Fibroblast of villous mesenchyme (primary cell): ENCODE measurements at regions not wholly inside any gene's neighbourhood (a gene's known extent, or its start where the extent isn't known, plus 50 kb on each side); places are given as distances from the start of the nearest gene placed in this dataset.
A peak's percentile ranks its signal among the peaks of the same experiment; 100 is the strongest.
"Not testable (repeated sequence)": the region's sequence is repeated elsewhere in the genome, so short reads cannot be mapped to it uniquely, and the experiment has no call there.

Experiments
- DNase-seq: peaks from one replicate; pipeline ENCODE4 v3.0.0-alpha.2; 2010; ENCODE audit warnings: low read depth
- H3K4me3 ChIP-seq: 2 replicates; pipeline ENCODE4 v1.5.1; 2011; ENCODE audit warnings: low read depth, mild to moderate bottlenecking, low read length
- TF ChIP-seq, protein P1 (sequence below): IDR thresholded peaks from 2 replicates; pipeline ENCODE4 v1.5.1; 2012; ENCODE audit warnings: low read depth, mild to moderate bottlenecking, low read length; ENCODE audit not compliant: insufficient read depth

DNA sequence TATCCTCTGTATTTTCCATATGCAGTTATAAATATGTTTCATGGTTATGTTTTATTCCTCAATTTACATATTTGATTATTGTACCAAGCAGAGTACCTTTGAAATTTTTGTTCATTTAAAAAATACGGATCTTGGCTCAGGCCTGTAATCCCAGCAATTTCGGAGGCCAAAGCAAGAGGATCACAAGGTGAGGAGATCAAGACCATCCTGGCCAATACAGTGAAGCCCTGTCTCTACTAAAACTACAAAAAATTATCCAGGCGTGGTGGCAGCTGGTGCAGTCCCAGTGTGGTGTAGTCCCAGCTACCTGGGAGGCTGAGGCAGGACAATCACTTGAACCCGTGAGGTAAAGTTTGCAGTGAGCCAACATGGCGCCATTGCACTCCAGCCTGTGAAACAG lies 251.2 kb upstream of the TPTE start:
- peak; percentile 34 for DNase-seq
- not testable (repeated sequence) for H3K4me3 ChIP-seq

DNA sequence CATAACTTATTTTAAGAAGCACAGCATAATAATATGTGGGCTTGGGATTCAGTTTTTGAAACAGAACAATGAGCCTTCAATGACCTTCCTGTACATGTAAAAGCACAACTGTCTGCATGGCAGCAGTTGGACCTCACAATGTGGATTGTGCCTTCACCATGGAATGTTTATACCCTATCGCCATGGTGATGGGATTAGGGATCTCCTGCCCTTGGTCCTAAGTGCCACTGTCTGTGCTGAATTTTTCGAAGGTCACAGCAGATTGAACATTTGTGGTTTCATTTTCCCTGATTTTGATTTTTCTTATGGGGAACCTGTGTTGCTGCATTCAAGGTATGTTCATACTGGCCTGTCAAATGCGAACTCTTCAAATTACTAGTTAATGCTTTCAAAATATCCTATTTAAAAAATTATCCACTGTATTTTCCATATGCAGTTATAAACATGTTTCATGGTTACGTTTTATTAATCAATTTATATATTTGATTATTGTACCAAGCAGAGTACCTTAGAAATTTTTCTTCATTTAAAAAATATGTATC lies 249.6 kb upstream of the TPTE start:
- H3K4me3 ChIP-seq, DNase-seq: not testable (repeated sequence)

DNA sequence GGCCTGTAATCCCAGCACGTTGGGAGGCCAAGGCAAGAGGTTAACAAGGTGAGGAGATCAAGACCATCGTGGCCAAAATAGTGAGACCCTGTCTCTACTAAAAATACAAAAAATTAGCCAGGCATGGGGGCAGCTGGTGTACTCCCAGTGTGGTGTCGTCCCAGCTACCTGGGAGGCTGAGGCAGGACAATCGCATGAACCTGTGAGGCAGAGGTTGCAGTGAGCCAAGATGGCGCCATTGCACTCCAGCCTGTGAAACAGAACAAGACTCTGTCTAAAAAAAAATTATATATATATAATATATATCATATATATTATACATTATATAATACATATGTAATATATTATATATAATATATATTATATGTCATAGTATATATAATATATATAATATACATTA lies 249.2 kb upstream of the TPTE start:
- TF ChIP-seq, protein P1, sequence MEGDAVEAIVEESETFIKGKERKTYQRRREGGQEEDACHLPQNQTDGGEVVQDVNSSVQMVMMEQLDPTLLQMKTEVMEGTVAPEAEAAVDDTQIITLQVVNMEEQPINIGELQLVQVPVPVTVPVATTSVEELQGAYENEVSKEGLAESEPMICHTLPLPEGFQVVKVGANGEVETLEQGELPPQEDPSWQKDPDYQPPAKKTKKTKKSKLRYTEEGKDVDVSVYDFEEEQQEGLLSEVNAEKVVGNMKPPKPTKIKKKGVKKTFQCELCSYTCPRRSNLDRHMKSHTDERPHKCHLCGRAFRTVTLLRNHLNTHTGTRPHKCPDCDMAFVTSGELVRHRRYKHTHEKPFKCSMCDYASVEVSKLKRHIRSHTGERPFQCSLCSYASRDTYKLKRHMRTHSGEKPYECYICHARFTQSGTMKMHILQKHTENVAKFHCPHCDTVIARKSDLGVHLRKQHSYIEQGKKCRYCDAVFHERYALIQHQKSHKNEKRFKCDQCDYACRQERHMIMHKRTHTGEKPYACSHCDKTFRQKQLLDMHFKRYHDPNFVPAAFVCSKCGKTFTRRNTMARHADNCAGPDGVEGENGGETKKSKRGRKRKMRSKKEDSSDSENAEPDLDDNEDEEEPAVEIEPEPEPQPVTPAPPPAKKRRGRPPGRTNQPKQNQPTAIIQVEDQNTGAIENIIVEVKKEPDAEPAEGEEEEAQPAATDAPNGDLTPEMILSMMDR, result no peak
- no peak for DNase-seq
- H3K4me3 ChIP-seq, result no peak overlapping the region

DNA sequence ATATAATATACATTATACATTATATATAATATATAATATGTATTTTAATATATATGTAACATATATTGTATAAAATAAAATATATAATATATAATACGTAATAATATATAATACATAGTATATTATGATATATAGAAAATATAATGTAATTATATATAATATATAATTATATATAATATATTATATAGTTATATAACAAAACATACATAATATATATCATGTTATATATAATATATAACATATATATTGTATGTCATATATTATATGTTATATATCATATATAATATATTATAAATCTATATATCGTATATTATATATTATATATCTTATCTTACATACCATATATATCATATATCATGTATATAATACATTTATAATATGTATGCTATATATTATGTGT lies 248.2 kb upstream of the TPTE start:
- TF ChIP-seq, protein P1, result no peak
- peak; percentile 10 for DNase-seq
- H3K4me3 ChIP-seq, result no peak overlapping the region

DNA sequence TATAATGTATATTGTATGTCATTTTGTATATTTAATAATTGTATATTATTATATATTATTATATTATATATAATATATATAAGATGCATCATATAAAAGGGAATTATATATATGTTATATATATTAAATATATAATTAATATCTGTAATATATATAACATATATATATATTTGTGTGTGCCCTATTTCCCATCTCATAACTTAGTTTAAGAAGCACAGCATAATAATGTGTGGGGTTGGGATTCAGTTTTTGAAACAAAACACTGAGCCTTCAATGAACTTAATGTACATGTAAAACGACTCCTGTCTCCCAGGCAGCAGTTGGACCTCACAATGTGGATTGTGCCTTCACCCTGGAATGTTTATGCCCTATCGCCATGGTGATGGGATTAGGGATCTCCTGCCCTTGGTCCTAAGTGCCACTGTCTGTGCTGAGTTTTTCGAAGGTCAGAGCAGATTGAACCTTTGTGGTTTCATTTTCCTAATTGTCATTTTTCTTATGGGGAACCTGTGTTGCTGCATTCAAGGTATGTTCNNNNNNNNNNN lies 247.5 kb upstream of the TPTE start:
- DNase-seq, H3K4me3 ChIP-seq: not testable (repeated sequence)
